B cell (primary cell): ENCODE measurements at regions not wholly inside any gene's neighbourhood (a gene's known extent, or its start where the extent isn't known, plus 50 kb on each side); places are given as distances from the start of the nearest gene placed in this dataset.
"Not testable (repeated sequence)": the region's sequence is repeated elsewhere in the genome, so short reads cannot be mapped to it uniquely, and the experiment has no call there.

ENCODE experiments used
- ATAC-seq: fragments of 200-7000 bp; cut with Tn5 transposase; one replicate; pipeline ENCODE4 v1.10.0; 2021; ENCODE audit warnings: low read depth, mild to moderate bottlenecking, moderate number of reproducible peaks, moderate library complexity
- CTCF ChIA-PET: fragments of 350-600 bp; sonication (Branson Sonifier 250); formaldehyde crosslinking; loops from one replicate; lab custom pipeline; 2021; ENCODE audit warnings: antibody characterized with exemption, inconsistent platforms; lab: Charles Lee
- POLR2A ChIA-PET: fragments of 350-600 bp; sonication (Branson Sonifier 250); formaldehyde crosslinking; loops from one replicate; lab custom pipeline; 2021; ENCODE audit warnings: antibody characterized with exemption; lab: Charles Lee
- DNase-seq: peaks from one replicate; pipeline ENCODE4 v3.0.0; 2013
- H2AFZ ChIP-seq: 2 replicates; pipeline ENCODE4 v1.6.1; 2012; ENCODE audit warnings: mild to moderate bottlenecking, low read depth, low read length; ENCODE audit not compliant: insufficient read depth, poor library complexity, severe bottlenecking
- H3K27ac ChIP-seq, 2 donors: 1 replicate in 1 of 2; 2 replicates in 1 of 2; pipeline ENCODE4 v1.5.1; 2012 to 2013; ENCODE audit warnings: low read length in 2 of 2, mild to moderate bottlenecking in 2 of 2, moderate library complexity in 1 of 2
- H3K27me3 ChIP-seq, 4 experiments: fragments of 200-600 bp in 1 of 4; sonication (generic) in 1 of 4; replicated peaks in 1 of 4; 1 replicate in 2 of 4; 2 replicates in 2 of 4; pipeline versions ENCODE4 v1.6.1 to v1.7.0; 2013 to 2016; ENCODE audit warnings: low read length in 3 of 4, mild to moderate bottlenecking in 2 of 4, mixed read lengths in 1 of 4, moderate library complexity in 1 of 4; ENCODE audit not compliant: insufficient read depth in 4 of 4, control insufficient read depth in 3 of 4; ENCODE audit errors: control extremely low read depth in 1 of 4
- H3K36me3 ChIP-seq, 2 experiments: replicated peaks in 1 of 2; 1 replicate in 1 of 2; 2 replicates in 1 of 2; pipeline versions ENCODE4 v1.6.1 to v1.7.1; 2013; ENCODE audit warnings: low read length in 1 of 2; ENCODE audit not compliant: insufficient read depth in 2 of 2, control insufficient read depth in 1 of 2; ENCODE audit errors: control extremely low read depth in 1 of 2, extremely low read depth in 1 of 2
- H3K4me1 ChIP-seq, 2 donors: fragments of 200-600 bp in 1 of 2; sonication (generic) in 1 of 2; 1 replicate in 1 of 2; 2 replicates in 1 of 2; pipeline versions ENCODE4 v1.5.1 to v1.6.1; 2013 to 2017; ENCODE audit warnings: low read length in 2 of 2; ENCODE audit not compliant: control insufficient read depth in 2 of 2, insufficient read depth in 2 of 2
- H3K4me2 ChIP-seq: replicated peaks from 2 replicates; pipeline ENCODE3; 2012; ENCODE audit warnings: mild to moderate bottlenecking, low read depth, low read length; ENCODE audit not compliant: poor library complexity, severe bottlenecking
- H3K4me3 ChIP-seq, 5 experiments: fragments of 200-600 bp in 1 of 5; sonication (generic) in 1 of 5; 1 replicate in 3 of 5; 2 replicates in 2 of 5; pipeline versions ENCODE4 v1.5.1 to v1.7.0; 2011 to 2016; ENCODE audit warnings: low read length in 4 of 5, mild to moderate bottlenecking in 4 of 5, low read depth in 2 of 5, control low read depth in 1 of 5, moderate library complexity in 1 of 5; ENCODE audit not compliant: insufficient read depth in 1 of 5; ENCODE audit errors: control extremely low read depth in 1 of 5, extremely low read depth in 1 of 5
- H3K79me2 ChIP-seq: fragments of 200-600 bp; sonication (generic); one replicate; pipeline ENCODE4 v1.6.0; 2016; ENCODE audit warnings: low read length; ENCODE audit not compliant: control insufficient read depth, insufficient read depth
- H3K9ac ChIP-seq: fragments of 200-600 bp; sonication (generic); 2 replicates; pipeline ENCODE4 v1.6.1; 2017; ENCODE audit warnings: mild to moderate bottlenecking, low read length, moderate library complexity
- H3K9me3 ChIP-seq, 3 donors: one replicate each; pipeline versions ENCODE4 v1.6.1 to v1.7.1; 2013; ENCODE audit warnings: low read length in 2 of 3; ENCODE audit not compliant: control insufficient read depth in 2 of 3, insufficient read depth in 1 of 3; ENCODE audit errors: control extremely low read depth in 1 of 3
- H4K20me1 ChIP-seq: 2 replicates; pipeline ENCODE4 v1.6.0; 2012; ENCODE audit warnings: mild to moderate bottlenecking, low read length; ENCODE audit not compliant: insufficient read depth, control insufficient read depth, poor library complexity, severe bottlenecking
- H3K27ac Mint-ChIP-seq: one replicate; pipeline ENCODE4 v1.8.0; 2021; ENCODE audit warnings: mixed read lengths
- H3K27me3 Mint-ChIP-seq: one replicate; pipeline ENCODE4 v1.8.0; 2021; ENCODE audit warnings: mixed read lengths
- H3K4me1 Mint-ChIP-seq: one replicate; pipeline ENCODE4 v1.8.0; 2021; ENCODE audit warnings: mixed read lengths
- H3K4me3 Mint-ChIP-seq: one replicate; pipeline ENCODE4 v1.8.0; 2021; ENCODE audit warnings: mixed read lengths
- H3K9me3 Mint-ChIP-seq: one replicate; pipeline ENCODE4 v1.8.0; 2022; ENCODE audit warnings: mixed read lengths; ENCODE audit not compliant: insufficient read depth
- CTCF ChIP-seq: fragments of 200-600 bp; IDR thresholded peaks from one replicate; pipeline ENCODE4 v1.8.0; 2022; ENCODE audit warnings: antibody characterized with exemption, mild to moderate bottlenecking
- EZH2 ChIP-seq: IDR thresholded peaks from 2 replicates; pipeline ENCODE4 v1.6.1; 2012; ENCODE audit warnings: borderline replicate concordance, low read depth, mild to moderate bottlenecking, moderate library complexity, low read length; ENCODE audit not compliant: insufficient read depth, poor library complexity, severe bottlenecking
- WGBS: methylation state at CpG from one replicate; pipeline ENCODE4 v1.1.5; 2013; ENCODE audit warnings: missing lambda C conversion rate; ENCODE audit not compliant: insufficient coverage; 5-methylcytosine and 5-hydroxymethylcytosine counted together
- intact Hi-C: fragments of 100-400 bp; cut with micrococcal nuclease; formaldehyde crosslinking; loops from one replicate; pipeline ENCODE4 v1.10.0; 2022

- no peaks in the 10 kb centered on the region for H3K9me3 Mint-ChIP-seq
- H3K9me3 ChIP-seq, result peaks cover 0 to 9% (median 0%) of the 10 kb centered on the region in 3 donors
- H2AFZ ChIP-seq, result no peak overlapping the region
- ATAC-seq (no peak), DNase-seq (no peak)
- peaks cover 25% of the 10 kb centered on the region for H3K27me3 Mint-ChIP-seq
- H3K4me1 ChIP-seq, result no peaks in the 10 kb centered on the region
- H4K20me1 ChIP-seq, result no peaks in the 10 kb centered on the region
- POLR2A ChIA-PET, result no interaction called here
- intact Hi-C loops, result no loop called here
- H3K79me2 ChIP-seq, result no peaks in the 10 kb centered on the region
- no peaks in the 10 kb centered on the region for H3K4me1 Mint-ChIP-seq
- no peaks in the 10 kb centered on the region for H3K36me3 ChIP-seq
- CTCF ChIA-PET, result interaction anchor here (1.2 to 1.6 kb wide), 2 partner anchors 199 to 200 kb away, joined by 3 to 4 read pairs; no protein-coding TSS in a partner anchor
- no peak overlapping the region for H3K4me2 ChIP-seq
- H3K4me3 Mint-ChIP-seq, result no peak overlapping the region
- no peak overlapping the region for H3K27ac Mint-ChIP-seq
- H3K27ac ChIP-seq, result no peak overlapping the region
- H3K27me3 ChIP-seq, result no peaks in the 10 kb centered on the region
- WGBS, result 98% methylated on average over 5 of the region's 5 CpGs
- H3K9ac ChIP-seq, result no peak overlapping the region
- no peak overlapping the region for H3K4me3 ChIP-seq
- TF ChIP-seq CTCF (no peak), EZH2 (no peak)
These were observed 89.4 kb downstream of the LSM3 start for GRCh38 chr3:14267976-14268375.

GRCh38 chr3:14268897-14269296 lies 90.3 kb downstream of the LSM3 start:
- H3K79me2 ChIP-seq, result no peaks in the 10 kb centered on the region
- H2AFZ ChIP-seq, result no peak overlapping the region
- Mint-ChIP-seq H3K4me1 (no peaks in the 10 kb centered on the region), H3K4me3 (no peak overlapping the region), H3K9me3 (no peaks in the 10 kb centered on the region), H3K27ac (no peak overlapping the region), H3K27me3 (peaks cover 25% of the 10 kb centered on the region)
- no peaks in the 10 kb centered on the region for H3K27me3 ChIP-seq
- H3K9me3 ChIP-seq, result peaks cover 0 to 7% (median 0%) of the 10 kb centered on the region in 3 donors
- DNase-seq (no peak), ATAC-seq (no peak)
- no peaks in the 10 kb centered on the region for H3K4me1 ChIP-seq
- POLR2A ChIA-PET, result no interaction called here
- no peak overlapping the region for H3K27ac ChIP-seq
- no peak overlapping the region for H3K9ac ChIP-seq
- H3K4me3 ChIP-seq, result no peak overlapping the region
- intact Hi-C loops, result no loop called here
- no peaks in the 10 kb centered on the region for H3K36me3 ChIP-seq
- CTCF ChIA-PET, result interaction anchor here (0.5 to 1.2 kb wide), 2 partner anchors 45 to 200 kb away, joined by 3 read pairs; no protein-coding TSS in a partner anchor
- TF ChIP-seq EZH2 (no peak), CTCF (no peak)
- no peak overlapping the region for H3K4me2 ChIP-seq
- no peaks in the 10 kb centered on the region for H4K20me1 ChIP-seq
- WGBS, result 100% methylated on average over 1 of the region's 1 CpG

DNA sequence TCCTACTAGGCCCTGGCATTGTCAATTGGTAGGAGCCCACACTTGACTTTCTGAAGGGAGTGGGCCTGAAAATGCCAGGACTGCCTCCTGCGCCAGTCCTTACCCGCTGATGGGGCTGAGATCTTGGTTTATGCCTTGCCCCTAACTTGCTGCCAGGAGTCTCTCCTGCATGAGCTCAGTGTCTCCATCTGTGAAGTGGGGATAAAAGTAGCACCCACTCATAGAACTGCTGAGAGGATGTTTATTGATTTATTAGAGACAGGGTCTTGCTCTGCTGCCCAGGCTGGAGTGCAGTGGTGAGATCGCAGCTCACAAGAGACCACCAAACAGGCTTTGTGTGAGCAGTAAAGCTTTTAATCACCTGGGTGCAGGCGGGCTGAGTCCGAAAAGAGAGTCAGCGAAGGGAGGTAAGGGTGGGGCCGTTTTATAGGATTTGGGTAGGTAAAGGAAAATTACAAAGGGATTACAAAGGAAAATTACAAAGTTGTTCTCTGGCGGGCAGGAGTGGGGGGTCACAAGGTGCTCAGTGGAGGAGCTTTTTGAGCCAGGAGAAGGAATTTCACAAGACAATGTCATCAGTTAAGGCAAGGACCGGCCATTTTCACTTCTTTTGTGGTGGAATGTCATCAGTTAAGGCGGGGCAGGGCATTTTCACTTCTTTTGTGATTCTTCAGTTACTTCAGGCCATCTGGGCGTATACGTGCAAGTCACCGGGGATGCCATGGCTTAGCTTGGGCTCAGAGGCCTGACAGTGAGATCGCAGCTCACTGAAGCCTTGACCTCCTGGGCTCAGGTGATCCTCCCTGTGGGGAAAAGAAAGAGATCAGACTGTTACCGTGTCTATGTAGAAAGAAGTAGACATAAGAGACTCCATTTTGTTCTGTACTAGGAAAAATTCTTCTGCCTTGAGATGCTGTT lies 93.7 kb downstream of the LSM3 start:
- CTCF ChIA-PET, result interaction anchor here (0.8 to 1.0 kb wide), 2 partner anchors 10 to 186 kb away, joined by 4 read pairs; no protein-coding TSS in a partner anchor
- H3K4me3 ChIP-seq, H3K36me3 ChIP-seq, intact Hi-C loops, H3K27ac ChIP-seq, H3K27me3 ChIP-seq, H3K4me1 ChIP-seq, H3K27ac Mint-ChIP-seq, H3K4me2 ChIP-seq, H4K20me1 ChIP-seq, H3K9me3 Mint-ChIP-seq, H3K79me2 ChIP-seq, H2AFZ ChIP-seq, H3K9me3 ChIP-seq, POLR2A ChIA-PET, ATAC-seq, H3K4me3 Mint-ChIP-seq, H3K9ac ChIP-seq, DNase-seq, H3K4me1 Mint-ChIP-seq: not testable (repeated sequence)
- H3K27me3 Mint-ChIP-seq, result peaks cover 15% of the 10 kb centered on the region
- WGBS, result 98% methylated on average over 7 of the region's 15 CpGs
